Fibroblast of mammary gland (primary cell): ENCODE measurements at regions not wholly inside any gene's neighbourhood (a gene's known extent, or its start where the extent isn't known, plus 50 kb on each side); places are given as distances from the start of the nearest gene placed in this dataset.
A peak's percentile ranks its signal among the peaks of the same experiment; 100 is the strongest.
"Not testable (repeated sequence)": the region's sequence is repeated elsewhere in the genome, so short reads cannot be mapped to it uniquely, and the experiment has no call there.

Source experiments
- DNase-seq: peaks from one replicate; pipeline ENCODE4 v3.0.0-alpha.2; 2010; ENCODE audit warnings: low read depth
- H3K4me3 ChIP-seq: 2 replicates; pipeline ENCODE4 v1.5.1; 2011; ENCODE audit warnings: low read depth, mild to moderate bottlenecking, low read length, moderate library complexity; ENCODE audit not compliant: control insufficient read depth
- CTCF ChIP-seq: conservative IDR thresholded peaks from 2 replicates; pipeline ENCODE4 v1.5.1; 2011; ENCODE audit warnings: low read depth, low read length, inconsistent platforms; ENCODE audit not compliant: control insufficient read depth, insufficient read depth

DNA sequence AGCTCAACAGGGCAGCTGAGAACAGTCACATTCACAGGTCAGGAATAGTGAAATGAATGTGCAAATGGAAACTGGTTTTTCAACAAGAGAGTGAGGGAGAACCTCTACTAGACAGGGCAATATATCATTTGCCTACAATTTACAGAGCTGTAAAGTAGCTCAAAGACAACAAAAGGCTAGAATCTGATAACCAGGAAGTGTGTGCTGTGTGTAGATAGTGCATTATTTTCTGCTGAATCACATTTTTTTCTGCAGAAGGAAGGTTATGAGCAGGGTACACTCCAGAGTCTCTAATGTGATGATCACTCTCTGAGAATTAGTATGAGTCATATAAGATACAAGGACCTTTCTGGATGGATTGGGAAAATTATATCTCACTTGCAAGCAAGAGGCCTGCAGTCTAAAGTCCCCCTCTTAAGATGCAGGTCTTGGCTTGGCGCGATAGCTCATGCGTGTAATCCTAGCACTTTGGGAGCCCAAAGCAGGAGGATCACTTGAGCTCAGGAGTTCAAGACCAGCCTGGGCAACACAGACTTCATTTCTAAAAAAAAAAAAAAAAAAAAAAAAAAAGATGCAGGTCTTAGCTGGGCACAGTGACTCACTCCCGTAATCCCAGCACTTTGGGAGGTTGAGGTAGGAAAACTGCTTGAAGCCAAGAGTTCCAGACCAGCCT, 59.9 kb upstream of the COBL start:
- no peak for TF ChIP-seq CTCF
- no peak overlapping the region for H3K4me3 ChIP-seq
- peak; percentile 55 for DNase-seq

DNA sequence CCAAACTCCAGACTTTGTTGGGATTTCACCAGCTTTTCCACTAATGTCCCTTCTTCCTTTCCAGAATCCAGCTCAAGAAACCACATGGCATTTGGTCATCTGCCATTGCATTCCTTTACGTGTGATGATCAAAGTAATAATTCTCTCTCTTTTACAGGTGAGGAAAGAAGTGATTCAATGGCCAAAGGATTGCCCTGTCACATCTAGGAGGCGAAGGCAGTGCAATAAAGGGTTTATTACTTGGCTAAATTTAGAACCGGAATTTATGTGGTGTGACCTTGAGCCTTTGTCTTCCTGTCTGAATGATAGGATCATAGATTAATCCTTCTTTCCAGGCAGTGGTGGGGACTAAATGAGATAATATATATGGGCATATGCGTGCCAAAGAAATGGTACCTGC, 58.3 kb upstream of the COBL start:
- no peak overlapping the region for H3K4me3 ChIP-seq
- no peak for DNase-seq
- no peak for TF ChIP-seq CTCF

GRCh38 chr7:51373607-51374006, 57.0 kb upstream of the COBL start:
- DNase-seq, H3K4me3 ChIP-seq: not testable (repeated sequence)

GRCh38 chr7:51369746-51370145, 53.1 kb upstream of the COBL start:
- DNase-seq: no peak
- peak; percentile 38 for TF ChIP-seq CTCF

GRCh38 chr7:51369228-51369627, 52.6 kb upstream of the COBL start:
- DNase-seq, H3K4me3 ChIP-seq: not testable (repeated sequence)

More at GRCh38 chr7:51369746-51370145, 53.1 kb upstream of the COBL start:
- H3K4me3 ChIP-seq: no peak overlapping the region

DNA sequence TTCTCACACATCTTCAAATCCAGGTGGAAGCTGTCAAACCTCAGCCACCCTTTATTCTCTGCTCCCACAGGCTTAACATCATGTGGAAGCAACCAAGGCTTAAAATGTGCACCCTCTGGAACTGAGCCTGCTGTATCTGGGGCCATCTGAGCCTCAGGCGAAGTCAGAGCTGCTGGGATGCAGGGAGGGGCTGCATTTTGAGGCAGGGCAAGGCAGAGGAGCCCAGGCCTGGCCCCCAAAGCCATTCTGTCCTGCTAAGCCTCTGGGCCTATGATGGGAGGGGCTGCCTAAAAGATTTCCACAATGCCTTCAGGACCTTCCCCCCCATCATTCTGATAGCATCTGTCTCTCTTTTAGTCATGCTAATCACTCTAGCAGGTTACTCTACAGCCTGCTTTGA, 51.7 kb upstream of the COBL start:
- no peak for TF ChIP-seq CTCF
- no peak for DNase-seq
- H3K4me3 ChIP-seq: no peak overlapping the region

- DNase-seq: no peak
- no peak overlapping the region for H3K4me3 ChIP-seq
- TF ChIP-seq CTCF: no peak
Observed at GRCh38 chr7:51367614-51367968, 51.0 kb upstream of the COBL start.

GRCh38 chr7:51366930-51367613, 50.5 kb upstream of the COBL start:
- TF ChIP-seq CTCF: peak; percentile 67
- no peak overlapping the region for H3K4me3 ChIP-seq
- peak; percentile 50 for DNase-seq
